H1 (cell line): ENCODE measurements at regions not wholly inside any gene's neighbourhood (a gene's known extent, or its start where the extent isn't known, plus 50 kb on each side); places are given as distances from the start of the nearest gene placed in this dataset.

Experiments used
- CTCF ChIA-PET: fragments of 300-600 bp; sonication (Branson Sonifier 250); formaldehyde crosslinking; loops from one replicate; lab custom pipeline; 2021; ENCODE audit not compliant: partially characterized antibody; lab: Charles Lee
- POLR2A ChIA-PET: fragments of 300-600 bp; sonication (Branson Sonifier 250); formaldehyde crosslinking; loops from one replicate; lab custom pipeline; 2021; ENCODE audit warnings: inconsistent platforms; ENCODE audit not compliant: partially characterized antibody; lab: Charles Lee
- DNase-seq, 2 experiments: peaks; one replicate each; pipeline versions ENCODE4 v3.0.0 to v3.0.0-alpha.2; 2010 to 2022; ENCODE audit warnings: low spot score in 2 of 2, low read depth in 1 of 2, mixed read lengths in 1 of 2
- FAIRE-seq: peaks from 2 replicates; lab custom pipeline; 2011; peaks lifted over from hg19 to GRCh38; lab: Jason Lieb, UNC
- H2AFZ ChIP-seq: 2 replicates; pipeline ENCODE4 v1.8.1; 2012; ENCODE audit warnings: low read length, inconsistent platforms
- H2AK5ac ChIP-seq: 2 replicates; pipeline ENCODE4 v1.6.1; 2013; ENCODE audit warnings: low read depth, low read length
- H2BK120ac ChIP-seq: replicated peaks from 2 replicates; pipeline ENCODE3; 2013; ENCODE audit warnings: low read depth, low read length, inconsistent platforms
- H2BK12ac ChIP-seq: 2 replicates; pipeline ENCODE4 v1.6.1; 2013; ENCODE audit warnings: low read depth, low read length
- H2BK15ac ChIP-seq: 2 replicates; pipeline ENCODE4 v1.6.1; 2013; ENCODE audit warnings: low read length
- H2BK20ac ChIP-seq: 2 replicates; pipeline ENCODE4 v1.6.1; 2013; ENCODE audit warnings: low read length
- H2BK5ac ChIP-seq: 2 replicates; pipeline ENCODE4 v1.6.1; 2013; ENCODE audit warnings: low read depth, low read length
- H3K14ac ChIP-seq: 2 replicates; pipeline ENCODE4 v1.6.1; 2013; ENCODE audit warnings: inconsistent platforms; ENCODE audit not compliant: insufficient read length
- H3K18ac ChIP-seq: 2 replicates; pipeline ENCODE4 v1.6.1; 2013; ENCODE audit warnings: low read length; ENCODE audit errors: extremely low read depth
- H3K23ac ChIP-seq: 2 replicates; pipeline ENCODE4 v1.6.1; 2013; ENCODE audit warnings: inconsistent platforms; ENCODE audit not compliant: insufficient read length
- H3K23me2 ChIP-seq: 2 replicates; pipeline ENCODE4 v1.6.1; 2013; ENCODE audit warnings: low read depth, low read length
- H3K27ac ChIP-seq: 2 replicates; pipeline ENCODE4 v1.6.1; 2011; ENCODE audit warnings: low read depth, low read length, inconsistent platforms
- H3K27me3 ChIP-seq, 4 experiments: replicated peaks in 1 of 4; 1 replicate in 1 of 4; 2 replicates in 3 of 4; pipeline versions ENCODE4 v1.6.1 to v1.8.1; 2011 to 2013; ENCODE audit warnings: low read length in 3 of 4, mild to moderate bottlenecking in 3 of 4, inconsistent platforms in 2 of 4, mixed read lengths in 2 of 4, moderate library complexity in 1 of 4; ENCODE audit not compliant: control insufficient read depth in 3 of 4, insufficient read depth in 3 of 4; ENCODE audit errors: extremely low read depth in 1 of 4
- H3K36me3 ChIP-seq, 4 experiments: 2 replicates each; pipeline versions ENCODE4 v1.6.1 to v1.8.1; 2011 to 2013; ENCODE audit warnings: mild to moderate bottlenecking in 4 of 4, low read length in 3 of 4, moderate library complexity in 2 of 4, control low read depth in 1 of 4, inconsistent platforms in 1 of 4; ENCODE audit not compliant: insufficient read depth in 4 of 4, control insufficient read depth in 2 of 4
- H3K4ac ChIP-seq: replicated peaks from 2 replicates; pipeline ENCODE3; 2013; ENCODE audit warnings: low read length, low read depth, mixed read lengths, inconsistent platforms; ENCODE audit not compliant: insufficient read length
- H3K4me1 ChIP-seq, 4 experiments: replicated peaks in 1 of 4; 1 replicate in 1 of 4; 2 replicates in 3 of 4; pipeline versions ENCODE4 v1.6.1 to v1.8.1; 2011 to 2013; ENCODE audit warnings: low read length in 3 of 4, inconsistent platforms in 2 of 4, mixed read lengths in 1 of 4; ENCODE audit not compliant: insufficient read depth in 4 of 4, control insufficient read depth in 3 of 4
- H3K4me2 ChIP-seq, 2 experiments: 2 replicates each; pipeline versions ENCODE4 v1.6.1 to v1.8.1; 2011 to 2013; ENCODE audit warnings: low read depth in 2 of 2, low read length in 2 of 2, control low read depth in 1 of 2, inconsistent platforms in 1 of 2, mild to moderate bottlenecking in 1 of 2; ENCODE audit not compliant: insufficient read depth in 1 of 2
- H3K4me3 ChIP-seq, 4 experiments: fragments of 200-600, 300-600 bp in 1 of 4; sonication (generic), shearing (Covaris generic), sonication (Bioruptor Twin) in 1 of 4; 2 replicates each; pipeline versions ENCODE4 v1.5.1 to v1.8.1; 2011 to 2016; ENCODE audit warnings: low read length in 4 of 4, low read depth in 3 of 4, control low read depth in 2 of 4, inconsistent platforms in 2 of 4, mild to moderate bottlenecking in 2 of 4, mixed read lengths in 1 of 4, moderate library complexity in 1 of 4; ENCODE audit not compliant: insufficient read depth in 2 of 4; ENCODE audit errors: extremely low read depth in 1 of 4
- H3K56ac ChIP-seq: replicated peaks from 2 replicates; pipeline ENCODE3; 2013; ENCODE audit warnings: low read depth, mild to moderate bottlenecking, mixed read lengths, low read length, inconsistent platforms; ENCODE audit not compliant: insufficient read length
- H3K79me1 ChIP-seq: 2 replicates; pipeline ENCODE4 v1.6.1; 2013; ENCODE audit warnings: low read depth, low read length, control low read depth
- H3K79me2 ChIP-seq, 2 experiments: 2 replicates each; pipeline versions ENCODE4 v1.6.1 to v1.8.1; 2012 to 2013; ENCODE audit warnings: low read length in 2 of 2, mild to moderate bottlenecking in 2 of 2, inconsistent platforms in 1 of 2; ENCODE audit not compliant: insufficient read depth in 2 of 2, control insufficient read depth in 1 of 2
- H3K9ac ChIP-seq, 4 experiments: replicated peaks in 1 of 4; 1 replicate in 1 of 4; 2 replicates in 3 of 4; pipeline versions ENCODE4 v1.6.1 to v1.8.1; 2011 to 2013; ENCODE audit warnings: low read depth in 3 of 4, low read length in 3 of 4, control low read depth in 2 of 4, mild to moderate bottlenecking in 2 of 4, moderate library complexity in 2 of 4, inconsistent platforms in 1 of 4; ENCODE audit errors: extremely low read depth in 1 of 4
- H3K9me3 ChIP-seq, 2 experiments: 2 replicates each; pipeline versions ENCODE4 v1.6.1 to v1.8.1; 2012 to 2013; ENCODE audit warnings: mild to moderate bottlenecking in 2 of 2, moderate library complexity in 2 of 2, control low read depth in 1 of 2, inconsistent platforms in 1 of 2, low read depth in 1 of 2, low read length in 1 of 2, mixed read lengths in 1 of 2; ENCODE audit not compliant: insufficient read depth in 2 of 2
- H4K20me1 ChIP-seq, 2 experiments: replicated peaks in 1 of 2; 2 replicates each; pipeline versions ENCODE3 to v1.8.1; 2011 to 2013; ENCODE audit warnings: inconsistent platforms in 2 of 2, low read length in 2 of 2, mild to moderate bottlenecking in 1 of 2; ENCODE audit not compliant: insufficient read depth in 2 of 2, control insufficient read depth in 1 of 2
- H4K5ac ChIP-seq: 2 replicates; pipeline ENCODE4 v1.6.1; 2013; ENCODE audit warnings: low read length, low read depth, mixed read lengths, inconsistent platforms; ENCODE audit not compliant: insufficient read length
- H4K8ac ChIP-seq: 2 replicates; pipeline ENCODE4 v1.8.0; 2013; ENCODE audit warnings: mild to moderate bottlenecking, moderate library complexity, low read length, inconsistent platforms; ENCODE audit not compliant: insufficient read depth; ENCODE audit errors: extremely low read depth
- H4K91ac ChIP-seq: replicated peaks from 2 replicates; pipeline ENCODE3; 2013; ENCODE audit warnings: low read length, mixed read lengths, inconsistent platforms; ENCODE audit not compliant: insufficient read length
- BACH1 ChIP-seq: IDR thresholded peaks from 2 replicates; pipeline ENCODE4 v1.6.1; 2012; ENCODE audit warnings: low read length, improper control_type of control experiment
- BRCA1 ChIP-seq: IDR thresholded peaks from 2 replicates; pipeline ENCODE4 v1.6.1; 2012; ENCODE audit warnings: low read depth, low read length, improper control_type of control experiment
- CEBPB ChIP-seq: IDR thresholded peaks from 2 replicates; pipeline ENCODE4 v1.6.1; 2012; ENCODE audit warnings: low read depth, low read length
- EGR1 ChIP-seq: IDR thresholded peaks from 2 replicates; pipeline ENCODE4 v1.6.1; 2011; ENCODE audit warnings: low read depth, low read length, borderline replicate concordance
- FOSL1 ChIP-seq: IDR thresholded peaks from 2 replicates; pipeline ENCODE4 v1.6.1; 2011; ENCODE audit warnings: mild to moderate bottlenecking, low read depth, low read length, moderate library complexity; ENCODE audit not compliant: insufficient read depth
- GABPA ChIP-seq: IDR thresholded peaks from 2 replicates; pipeline ENCODE4 v1.6.1; 2011; ENCODE audit warnings: mild to moderate bottlenecking, low read length, moderate library complexity, borderline replicate concordance; ENCODE audit not compliant: insufficient read depth
- HDAC6 ChIP-seq: IDR thresholded peaks from one replicate; pipeline ENCODE4 v1.7.1; 2012; ENCODE audit warnings: low read depth, mild to moderate bottlenecking, inconsistent platforms, low read length, moderate library complexity
- JUN ChIP-seq: IDR thresholded peaks from 2 replicates; pipeline ENCODE4 v1.6.1; 2011; ENCODE audit warnings: low read depth, mild to moderate bottlenecking, improper control_type of control experiment, low read length
- JUND ChIP-seq: IDR thresholded peaks from 2 replicates; pipeline ENCODE4 v1.6.1; 2011; ENCODE audit warnings: mild to moderate bottlenecking, improper control_type of control experiment, low read length
- POU5F1 ChIP-seq: IDR thresholded peaks from 2 replicates; pipeline ENCODE4 v1.6.1; 2011; ENCODE audit warnings: low read depth, mild to moderate bottlenecking, low read length, moderate library complexity
- SP2 ChIP-seq: IDR thresholded peaks from 2 replicates; pipeline ENCODE4 v1.6.1; 2012; ENCODE audit warnings: mild to moderate bottlenecking, low read length, inconsistent platforms
- TAF7 ChIP-seq: optimal IDR thresholded peaks from 2 replicates; pipeline ENCODE3; 2011; ENCODE audit warnings: low read depth, mild to moderate bottlenecking, inconsistent platforms, low read length, moderate library complexity, borderline replicate concordance
- TCF12 ChIP-seq: IDR thresholded peaks from 2 replicates; pipeline ENCODE4 v1.6.1; 2011; ENCODE audit warnings: low read depth, mild to moderate bottlenecking, low read length
- YY1 ChIP-seq: IDR thresholded peaks from 2 replicates; pipeline ENCODE4 v1.6.1; 2011; ENCODE audit warnings: low read depth, mild to moderate bottlenecking, low read length
- ZNF274 ChIP-seq: IDR thresholded peaks from 2 replicates; pipeline ENCODE4 v1.7.0; 2012; ENCODE audit warnings: low read length, borderline replicate concordance; ENCODE audit errors: extremely low read depth
- WGBS, 2 experiments: shearing (Covaris generic) in 1 of 2; methylation state at CpG; one replicate each; pipeline versions ENCODE4 v1.1.6 to v1.1.7; 2013 to 2015; ENCODE audit warnings: low lambda C conversion rate in 2 of 2, mixed read lengths in 2 of 2, inconsistent platforms in 1 of 2, low coverage in 1 of 2, missing lambda C conversion rate in 1 of 2; ENCODE audit not compliant: insufficient replicate concordance in 2 of 2, insufficient coverage in 1 of 2, insufficient read length in 1 of 2; ENCODE audit errors: extremely low coverage in 1 of 2, missing lambda C conversion rate in 1 of 2; 5-methylcytosine and 5-hydroxymethylcytosine counted together

- TF ChIP-seq FOSL1: no peak
Observed at GRCh38 chrX:79618280-79618679, 251.1 kb upstream of the ITM2A start (continued).

GRCh38 chrX:79604364-79604763, 237.2 kb upstream of the ITM2A start:
- Histone ChIP-seq H3K27ac (no peak overlapping the region), H2BK120ac (no peak overlapping the region), H3K4me2 (no peak overlapping the region), H3K18ac (no peak overlapping the region), H3K27me3 (peaks cover 2 to 7% (median 6%) of the 10 kb centered on the region in 4 experiments; a peak in 5 of 7 replicates), H3K14ac (no peak overlapping the region), H2BK20ac (no peak overlapping the region), H3K36me3 (no peaks in the 10 kb centered on the region), H4K20me1 (no peaks in the 10 kb centered on the region), H2BK15ac (no peak overlapping the region), H4K8ac (no peak overlapping the region), H3K4ac (no peak overlapping the region), H2AK5ac (no peak overlapping the region), H2BK12ac (no peak overlapping the region), H3K56ac (no peak overlapping the region), H2BK5ac (no peak overlapping the region), H3K9ac (no peak overlapping the region), H3K79me1 (no peaks in the 10 kb centered on the region), H3K23me2 (no peaks in the 10 kb centered on the region), H2AFZ (no peak overlapping the region), H4K91ac (no peak overlapping the region), H4K5ac (no peak overlapping the region), H3K23ac (no peak overlapping the region), H3K9me3 (no peaks in the 10 kb centered on the region), H3K79me2 (no peaks in the 10 kb centered on the region), H3K4me1 (no peaks in the 10 kb centered on the region), H3K4me3 (no peak overlapping the region)
- FAIRE-seq: no peak
- WGBS, 2 experiments: 95% methylated on average over 4 of the region's 4 CpGs; no CpG with 5 or more reads in 1 of the 2 experiments
- ChIA-PET POLR2A (no interaction called here), CTCF (no interaction called here)
- DNase-seq: no peak
- TF ChIP-seq TCF12 (no peak), BRCA1 (no peak), SP2 (no peak), POU5F1 (no peak), TAF7 (no peak), BACH1 (no peak), HDAC6 (no peak), YY1 (no peak), JUND (no peak), GABPA (no peak), CEBPB (no peak), ZNF274 (no peak), JUN (no peak), EGR1 (no peak)
